ENCODE measurements at regions not wholly inside any gene's neighbourhood (a gene's known extent, or its start where the extent isn't known, plus 50 kb on each side); places are given as distances from the start of the nearest gene placed in this dataset.
"Not testable (repeated sequence)": the region's sequence is repeated elsewhere in the genome, so short reads cannot be mapped to it uniquely, and the experiment has no call there.

DNA sequence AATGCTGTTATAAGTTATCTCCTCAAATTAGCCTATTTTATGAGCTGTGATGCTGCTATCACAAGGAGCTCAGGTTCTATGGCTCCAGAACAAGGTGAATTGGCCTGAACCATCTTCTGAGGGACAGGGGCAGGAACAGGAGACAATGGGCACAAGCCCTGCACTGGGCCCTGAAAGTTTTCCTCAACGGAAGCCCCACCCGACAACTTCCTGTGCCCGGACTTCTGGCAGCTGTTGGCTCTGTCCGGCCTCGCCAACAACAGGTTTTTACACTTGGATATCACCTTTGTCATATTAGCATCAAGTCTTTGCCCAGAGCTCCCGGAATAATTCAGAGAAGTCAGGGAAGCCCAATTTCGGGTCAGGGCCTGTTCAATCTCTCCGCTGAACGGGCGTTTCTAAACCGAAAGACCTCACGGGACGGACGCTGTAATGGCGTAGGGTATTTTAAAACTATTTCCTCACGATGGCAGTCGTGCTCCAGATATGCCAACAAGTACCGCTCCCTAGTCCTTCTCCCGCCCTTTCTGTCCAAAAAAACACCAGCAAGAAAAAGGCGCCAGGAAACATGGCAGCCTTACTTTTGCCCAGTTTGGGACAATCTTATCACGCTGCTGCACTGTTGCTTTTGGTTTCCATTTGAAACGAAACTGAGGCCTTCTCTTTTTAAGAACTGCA is 201.0 kb upstream of the STK26 start:
- H3K36me3 Mint-ChIP-seq: peaks cover 11% of the 10 kb centered on the region
- H3K27ac Mint-ChIP-seq: peak overlapping the region; percentile 34
- no peaks in the 10 kb centered on the region for H3K27me3 Mint-ChIP-seq
- peaks cover 11% of the 10 kb centered on the region for H3K4me1 Mint-ChIP-seq
- no peaks in the 10 kb centered on the region for H3K9me3 Mint-ChIP-seq
- no peak overlapping the region for H3K4me3 Mint-ChIP-seq
- DNase-seq: no peak

- DNase-seq: no peak
- Mint-ChIP-seq H3K27ac (no peak overlapping the region), H3K4me3 (no peak overlapping the region), H3K4me1 (peaks cover 7% of the 10 kb centered on the region), H3K27me3 (no peaks in the 10 kb centered on the region), H3K9me3 (no peaks in the 10 kb centered on the region), H3K36me3 (peaks cover 8% of the 10 kb centered on the region)
Observed at GRCh38 chrX:131826572-131826971, 196.5 kb upstream of the STK26 start.

- peak; percentile 48 for DNase-seq
- Mint-ChIP-seq H3K9me3 (no peaks in the 10 kb centered on the region), H3K4me1 (peaks cover 11% of the 10 kb centered on the region)
Observed at GRCh38 chrX:131827935-131828334, 195.2 kb upstream of the STK26 start.

DNA sequence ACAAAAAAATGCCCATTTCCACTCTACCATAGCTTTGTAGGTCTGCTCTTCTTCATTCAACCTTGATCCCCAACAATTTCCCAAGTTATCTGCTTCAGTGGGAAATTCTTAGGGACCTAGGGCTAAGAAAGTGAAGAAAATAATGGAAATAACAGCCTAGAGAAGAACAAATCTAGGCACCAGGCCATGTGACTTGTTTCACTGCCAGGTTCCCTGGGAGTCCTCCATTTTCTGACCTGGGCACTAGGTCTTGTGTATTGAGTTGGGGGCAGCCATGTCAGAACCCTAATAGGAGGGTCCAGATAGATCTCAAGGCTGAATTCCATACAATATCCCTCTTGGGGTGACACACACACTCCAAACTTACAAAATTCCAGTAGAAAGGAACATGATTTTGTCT is 194.6 kb upstream of the STK26 start:
- H3K27me3 Mint-ChIP-seq: no peaks in the 10 kb centered on the region
- H3K9me3 Mint-ChIP-seq: no peaks in the 10 kb centered on the region
- peak overlapping the region; percentile 84 for H3K27ac Mint-ChIP-seq
- peaks cover 8% of the 10 kb centered on the region for H3K36me3 Mint-ChIP-seq
- peak overlapping the region; percentile 70 for H3K4me3 Mint-ChIP-seq
- no peak for DNase-seq
- H3K4me1 Mint-ChIP-seq: peaks cover 11% of the 10 kb centered on the region

More at GRCh38 chrX:131827935-131828334, 195.2 kb upstream of the STK26 start:
- Mint-ChIP-seq H3K27ac (peak overlapping the region; percentile 84), H3K27me3 (no peaks in the 10 kb centered on the region), H3K4me3 (peak overlapping the region; percentile 77), H3K36me3 (peaks cover 8% of the 10 kb centered on the region)

- H3K36me3 Mint-ChIP-seq: peaks cover 6% of the 10 kb centered on the region
- H3K27ac Mint-ChIP-seq: peak overlapping the region; percentile 85
- DNase-seq: peak; percentile 56
- H3K27me3 Mint-ChIP-seq: no peaks in the 10 kb centered on the region
- H3K4me1 Mint-ChIP-seq: peaks cover 11% of the 10 kb centered on the region
- H3K9me3 Mint-ChIP-seq: no peaks in the 10 kb centered on the region
- H3K4me3 Mint-ChIP-seq: peak overlapping the region; percentile 82
Observed at GRCh38 chrX:131830400-131831184, 192.5 kb upstream of the STK26 start.

- Mint-ChIP-seq H3K27ac (peak overlapping the region; percentile 85), H3K4me3 (peak overlapping the region; percentile 82), H3K9me3 (no peaks in the 10 kb centered on the region), H3K4me1 (peaks cover 11% of the 10 kb centered on the region), H3K36me3 (peaks cover 6% of the 10 kb centered on the region), H3K27me3 (no peaks in the 10 kb centered on the region)
- DNase-seq: no peak
Observed at GRCh38 chrX:131831185-131831520, 191.9 kb upstream of the STK26 start.

DNA sequence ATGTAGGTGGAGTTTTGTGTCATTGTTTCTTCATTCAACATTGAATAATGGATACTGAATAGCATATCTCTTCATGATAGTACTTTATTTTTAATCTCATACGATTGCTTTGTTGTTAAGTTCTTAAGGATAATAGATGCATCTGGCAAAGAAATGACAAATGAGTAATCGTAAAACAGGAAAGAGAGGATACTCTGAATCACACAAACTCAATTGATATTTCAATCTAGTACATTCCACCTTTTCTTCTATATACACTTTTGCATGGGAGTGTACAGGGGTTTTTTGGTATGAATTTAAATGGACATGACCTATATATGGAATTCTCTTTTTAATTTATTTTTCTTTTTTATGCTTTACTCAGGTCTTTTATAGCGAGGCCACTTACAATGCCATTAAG is 186.9 kb upstream of the STK26 start:
- H3K9me3 Mint-ChIP-seq: no peaks in the 10 kb centered on the region
- H3K4me1 Mint-ChIP-seq: peaks cover 7% of the 10 kb centered on the region
- no peak overlapping the region for H3K4me3 Mint-ChIP-seq
- no peak overlapping the region for H3K27ac Mint-ChIP-seq
- no peak for DNase-seq
- H3K27me3 Mint-ChIP-seq: no peaks in the 10 kb centered on the region
- H3K36me3 Mint-ChIP-seq: no peaks in the 10 kb centered on the region

DNA sequence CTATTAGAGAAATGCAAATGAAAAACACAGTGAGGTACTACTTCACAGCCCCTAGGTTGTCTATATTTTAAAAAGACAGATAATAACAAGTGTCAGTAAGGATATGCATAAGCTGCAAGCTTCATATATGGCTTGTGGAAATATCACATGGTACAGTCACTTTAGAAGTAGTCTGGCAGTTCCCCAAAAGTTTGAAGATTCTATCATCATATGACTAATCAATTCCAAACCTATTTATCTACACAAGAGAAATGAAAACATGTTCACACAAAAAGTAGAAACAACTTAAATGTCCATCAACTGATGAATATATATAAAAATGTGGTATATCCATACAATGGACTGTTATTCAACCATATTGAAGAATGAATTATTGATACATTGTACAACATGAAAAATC is 185.8 kb upstream of the STK26 start:
- no peaks in the 10 kb centered on the region for H3K36me3 Mint-ChIP-seq
- H3K27me3 Mint-ChIP-seq: no peaks in the 10 kb centered on the region
- H3K4me1 Mint-ChIP-seq: peaks cover 4% of the 10 kb centered on the region
- DNase-seq: no peak
- no peak overlapping the region for H3K4me3 Mint-ChIP-seq
- no peak overlapping the region for H3K27ac Mint-ChIP-seq
- no peaks in the 10 kb centered on the region for H3K9me3 Mint-ChIP-seq

DNA sequence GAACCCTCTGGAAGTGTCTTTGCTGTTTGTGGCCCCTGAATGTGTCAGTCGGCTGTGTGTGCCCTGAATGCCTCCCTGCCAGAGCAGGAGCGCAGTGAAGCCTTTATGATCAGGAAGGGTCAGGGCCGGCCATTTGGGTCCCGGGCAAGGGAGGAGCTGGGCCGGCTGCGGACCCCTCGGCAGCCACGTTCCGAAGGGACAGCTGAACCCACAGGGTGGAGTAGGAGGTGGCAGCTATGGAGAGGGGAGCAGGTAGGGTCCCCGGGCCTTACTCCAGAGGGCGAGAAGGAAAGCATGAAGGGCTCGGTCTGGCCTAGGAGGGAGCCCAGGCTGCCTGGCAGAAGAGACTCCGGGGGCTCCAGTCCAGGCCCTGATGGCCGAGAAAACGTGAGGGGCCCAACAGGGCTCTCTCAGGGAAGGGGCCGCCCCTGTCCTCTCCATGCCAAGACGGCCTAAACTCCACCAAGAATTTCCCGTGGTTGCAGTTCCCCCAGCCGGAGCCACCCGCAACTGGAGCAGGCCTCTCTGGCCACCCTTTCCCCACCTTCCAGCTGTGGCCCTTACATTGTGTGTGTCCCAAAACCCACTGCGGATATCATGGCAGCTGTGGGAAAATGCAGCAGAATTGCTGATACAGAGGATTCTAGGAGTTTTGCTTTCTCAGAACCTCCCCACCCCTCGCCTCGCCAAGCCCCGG is 182.2 kb upstream of the STK26 start:
- Mint-ChIP-seq H3K9me3 (no peaks in the 10 kb centered on the region), H3K4me1 (peaks cover 4% of the 10 kb centered on the region), H3K36me3 (no peaks in the 10 kb centered on the region), H3K4me3 (no peak overlapping the region), H3K27ac (no peak overlapping the region), H3K27me3 (no peaks in the 10 kb centered on the region)
- DNase-seq: no peak

- Mint-ChIP-seq H3K36me3 (no peaks in the 10 kb centered on the region), H3K4me3 (no peak overlapping the region), H3K9me3 (no peaks in the 10 kb centered on the region), H3K27me3 (no peaks in the 10 kb centered on the region), H3K4me1 (peaks cover 4% of the 10 kb centered on the region), H3K27ac (no peak overlapping the region)
- no peak for DNase-seq
Observed at GRCh38 chrX:131841496-131842437, 181.3 kb upstream of the STK26 start.

GRCh38 chrX:131843987-131844386 is 179.1 kb upstream of the STK26 start:
- DNase-seq: no peak
- Mint-ChIP-seq H3K27me3 (no peaks in the 10 kb centered on the region), H3K4me3 (no peak overlapping the region), H3K4me1 (peaks cover 2% of the 10 kb centered on the region), H3K36me3 (no peaks in the 10 kb centered on the region), H3K9me3 (no peaks in the 10 kb centered on the region), H3K27ac (no peak overlapping the region)

DNA sequence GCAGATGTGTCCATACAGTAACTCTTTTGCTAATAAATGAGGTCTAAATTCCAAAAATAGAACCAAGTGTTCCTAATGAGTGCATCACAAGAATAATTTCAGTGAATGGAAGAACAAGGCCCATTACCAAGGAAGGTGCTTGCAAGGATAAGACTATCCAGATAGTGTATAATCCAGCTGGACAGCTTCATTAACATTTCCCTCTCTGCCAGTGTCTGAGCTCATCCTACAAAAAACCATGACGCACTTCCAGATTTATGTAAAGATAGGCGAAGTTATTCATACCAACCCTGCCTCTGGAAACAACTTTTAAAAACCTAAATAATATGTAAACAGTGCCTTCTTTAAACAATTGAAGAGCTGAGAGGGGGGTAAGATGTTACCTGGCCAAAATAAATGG is 177.9 kb upstream of the STK26 start:
- H3K27ac Mint-ChIP-seq: no peak overlapping the region
- no peaks in the 10 kb centered on the region for H3K27me3 Mint-ChIP-seq
- no peak overlapping the region for H3K4me3 Mint-ChIP-seq
- no peaks in the 10 kb centered on the region for H3K9me3 Mint-ChIP-seq
- H3K36me3 Mint-ChIP-seq: no peaks in the 10 kb centered on the region
- DNase-seq: no peak
- peaks cover 2% of the 10 kb centered on the region for H3K4me1 Mint-ChIP-seq

DNA sequence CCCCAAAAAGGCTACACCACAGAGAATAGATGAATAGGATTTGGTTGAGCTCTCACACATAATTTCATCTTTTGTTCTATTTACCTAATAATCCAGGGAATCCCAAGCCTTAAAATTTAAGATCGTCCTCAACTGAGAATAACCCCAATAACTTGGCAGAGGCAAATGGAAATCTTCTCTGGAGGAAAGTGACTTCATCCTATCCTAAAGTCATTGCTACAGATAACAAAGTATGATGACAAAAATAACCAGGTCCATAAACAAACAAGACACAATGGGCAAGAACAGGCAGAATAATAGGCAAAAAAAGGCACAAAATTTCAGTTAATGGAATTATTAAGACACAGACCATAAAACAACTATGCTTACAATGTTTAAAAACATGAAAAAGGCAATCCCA is 177.3 kb upstream of the STK26 start:
- H3K9me3 Mint-ChIP-seq: no peaks in the 10 kb centered on the region
- no peak overlapping the region for H3K4me3 Mint-ChIP-seq
- H3K27me3 Mint-ChIP-seq: no peaks in the 10 kb centered on the region

DNA sequence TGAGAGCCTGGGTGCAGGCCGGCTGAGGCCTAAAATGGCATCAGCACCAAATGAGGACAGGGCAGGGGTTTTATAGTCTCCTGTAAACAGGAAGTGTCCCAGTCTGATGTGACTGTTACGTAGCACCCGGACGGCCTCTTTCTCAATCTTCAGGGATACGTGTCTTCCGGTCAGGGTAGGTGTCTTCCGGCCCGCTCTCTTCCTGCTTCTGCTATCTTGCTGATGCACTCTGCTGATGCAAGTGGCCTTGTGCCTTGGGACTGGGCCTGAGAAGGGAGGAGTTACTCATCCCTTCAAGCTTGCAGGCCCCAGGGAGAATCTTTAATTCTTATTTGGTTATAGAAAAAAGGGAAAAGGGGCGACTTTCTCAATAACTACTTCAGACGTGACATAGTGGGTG is 172.1 kb upstream of the STK26 start:
- not testable (repeated sequence) for H3K36me3 Mint-ChIP-seq, H3K4me3 Mint-ChIP-seq, H3K9me3 Mint-ChIP-seq, H3K27ac Mint-ChIP-seq, H3K4me1 Mint-ChIP-seq, H3K27me3 Mint-ChIP-seq, DNase-seq

More for the DNA sequence above, 177.3 kb upstream of the STK26 start:
- Mint-ChIP-seq H3K27ac (no peak overlapping the region), H3K36me3 (no peaks in the 10 kb centered on the region), H3K4me1 (peaks cover 2% of the 10 kb centered on the region)
- DNase-seq: no peak

GRCh38 chrX:131853440-131853839 is 169.7 kb upstream of the STK26 start:
- H3K27ac Mint-ChIP-seq: no peak overlapping the region

More at GRCh38 chrX:131853440-131853839, 169.7 kb upstream of the STK26 start:
- Mint-ChIP-seq H3K9me3 (no peaks in the 10 kb centered on the region), H3K36me3 (no peaks in the 10 kb centered on the region), H3K27me3 (no peaks in the 10 kb centered on the region), H3K4me3 (no peak overlapping the region), H3K4me1 (no peaks in the 10 kb centered on the region)
- DNase-seq: no peak
